ENCODE measurements at regions not wholly inside any gene's neighbourhood (a gene's known extent, or its start where the extent isn't known, plus 50 kb on each side); places are given as distances from the start of the nearest gene placed in this dataset.

GRCh38 chr6:135129136-135129856, 51.8 kb upstream of the MYB start:
- no peak for TF ChIP-seq CTCF (IDR thresholded peaks at IDR 0.05; ENCODE audit: control extremely low read depth, extremely low read depth, low read depth, missing control alignments)
- no peak for DNase-seq (ENCODE audit: extremely low spot score)
- ChIA-PET CTCF (interaction anchor here (0.8 to 3.3 kb wide), 10 partner anchors 9 to 54 kb away, joined by 3 to 24 read pairs (median 4); no protein-coding TSS in a partner anchor), POLR2A (interaction anchor here (0.5 kb wide), 1 partner anchor 10 kb away, joined by 3 read pairs; no protein-coding TSS in a partner anchor)

GRCh38 chr6:135128268-135128914, 52.7 kb upstream of the MYB start:
- ChIA-PET CTCF (interaction anchor here (0.8 to 3.3 kb wide), 7 partner anchors 10 to 55 kb away, joined by 3 to 24 read pairs (median 4); no protein-coding TSS in a partner anchor), POLR2A (interaction anchor here (0.6 kb wide), 1 partner anchor 1664 kb away, joined by 3 read pairs; the partner anchor contains the start of gene MAP3K5)
- peak; percentile 66 for DNase-seq (ENCODE audit: extremely low spot score)
- no peak for TF ChIP-seq CTCF (IDR thresholded peaks at IDR 0.05; ENCODE audit: control extremely low read depth, extremely low read depth, low read depth, missing control alignments)

- TF ChIP-seq CTCF (IDR thresholded peaks at IDR 0.05; ENCODE audit: control extremely low read depth, extremely low read depth, low read depth, missing control alignments), result no peak
- POLR2A ChIA-PET, result no interaction called here
- DNase-seq (ENCODE audit: extremely low spot score), result no peak
- CTCF ChIA-PET, result interaction anchor here (1.0 to 4.3 kb wide), 11 partner anchors 9 to 81 kb away, joined by 3 to 18 read pairs (median 3); no protein-coding TSS in a partner anchor
These were observed 54.4 kb upstream of the MYB start for GRCh38 chr6:135126729-135127128.

- ChIA-PET CTCF (interaction anchor here (0.8 to 4.3 kb wide), 12 partner anchors 8 to 296 kb away, joined by 3 to 18 read pairs (median 3); no protein-coding TSS in a partner anchor), POLR2A (no interaction called here)
- no peak for TF ChIP-seq CTCF (IDR thresholded peaks at IDR 0.05; ENCODE audit: control extremely low read depth, extremely low read depth, low read depth, missing control alignments)
- no peak for DNase-seq (ENCODE audit: extremely low spot score)
These were observed 55.1 kb upstream of the MYB start for GRCh38 chr6:135126034-135126433.

GRCh38 chr6:135121434-135121833, 59.7 kb upstream of the MYB start:
- CTCF ChIA-PET, result interaction anchor here (1.1 to 2.8 kb wide), 5 partner anchors 11 to 34 kb away, joined by 3 to 13 read pairs (median 10); no protein-coding TSS in a partner anchor
- POLR2A ChIA-PET, result no interaction called here
- DNase-seq (ENCODE audit: extremely low spot score), result no peak
- no peak for TF ChIP-seq CTCF (IDR thresholded peaks at IDR 0.05; ENCODE audit: control extremely low read depth, extremely low read depth, low read depth, missing control alignments)

- no peak for TF ChIP-seq CTCF (IDR thresholded peaks at IDR 0.05; ENCODE audit: control extremely low read depth, extremely low read depth, low read depth, missing control alignments)
- POLR2A ChIA-PET, result no interaction called here
- no peak for DNase-seq (ENCODE audit: extremely low spot score)
- CTCF ChIA-PET, result interaction anchor here (0.9 to 2.6 kb wide), 5 partner anchors 8 to 30 kb away, joined by 3 to 12 read pairs (median 4); no protein-coding TSS in a partner anchor
These were observed 62.9 kb upstream of the MYB start for GRCh38 chr6:135118134-135118730.

Measured in GM10248 (cell line).